GM12874 (cell line): ENCODE measurements at regions not wholly inside any gene's neighbourhood (a gene's known extent, or its start where the extent isn't known, plus 50 kb on each side); places are given as distances from the start of the nearest gene placed in this dataset.

Source experiments
- CTCF ChIP-seq: IDR thresholded peaks from 2 replicates; pipeline ENCODE4 v1.5.1; 2011; ENCODE audit warnings: low read depth, mild to moderate bottlenecking, control low read depth, low read length, moderate library complexity; ENCODE audit not compliant: insufficient read depth

GRCh38 chr2:57291209-57291608 lies 755.4 kb upstream of the VRK2 start:
- no peak for TF ChIP-seq CTCF

DNA sequence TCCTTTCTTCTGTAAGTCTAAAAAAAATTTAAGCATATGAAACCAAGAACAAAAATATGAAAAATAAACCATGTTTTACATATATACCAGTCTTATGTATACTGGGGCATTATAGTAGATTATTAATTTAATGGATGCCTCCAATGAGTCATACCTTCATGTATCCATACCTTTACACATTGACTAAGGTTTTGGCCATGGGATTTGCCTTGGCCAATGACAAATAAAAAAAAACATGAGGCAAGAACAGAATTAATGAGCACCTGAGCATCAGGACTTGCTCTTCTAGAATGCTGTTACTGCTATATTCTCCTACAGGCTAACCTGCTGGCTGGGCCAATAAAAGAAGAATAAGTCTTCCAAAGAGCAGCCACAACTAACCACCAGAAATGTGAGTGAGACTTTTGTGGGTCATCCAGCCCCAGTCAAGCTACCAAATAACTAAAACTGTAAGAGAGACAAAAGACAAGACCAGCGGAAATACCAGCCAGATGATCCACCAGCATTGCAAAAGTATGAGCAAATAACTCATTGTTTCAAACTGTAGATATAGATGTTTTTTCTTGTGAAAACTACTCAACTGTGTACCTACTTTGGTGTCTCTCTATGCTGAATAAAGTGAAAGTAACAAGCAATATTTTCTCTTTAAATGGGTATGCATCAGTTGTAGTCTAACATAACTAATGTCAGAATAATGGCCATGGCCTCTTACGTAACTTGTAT lies 749.6 kb upstream of the VRK2 start:
- TF ChIP-seq CTCF = no peak

- TF ChIP-seq CTCF = no peak
Measured at GRCh38 chr2:57313678-57314077, 732.9 kb upstream of the VRK2 start.

- no peak for TF ChIP-seq CTCF
Measured at GRCh38 chr2:57314682-57315081, 731.9 kb upstream of the VRK2 start.

DNA sequence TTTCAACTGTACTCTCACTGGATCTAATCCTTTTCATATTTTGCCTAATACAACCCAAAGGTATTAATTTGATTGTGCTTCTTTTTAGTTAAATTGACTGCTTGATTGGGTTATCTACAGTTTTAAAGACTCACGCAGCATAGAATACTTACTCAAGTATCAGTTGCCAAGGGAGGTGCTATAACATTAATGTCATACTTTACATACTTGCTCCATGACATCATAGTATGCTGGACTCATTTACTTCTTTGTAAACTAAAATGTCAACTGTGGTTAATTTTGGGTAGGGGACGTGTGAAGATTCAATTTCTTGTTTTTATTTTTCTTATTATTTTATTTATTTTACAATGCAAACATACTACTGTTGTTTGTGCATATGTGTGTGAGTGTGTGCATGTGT lies 716.2 kb upstream of the VRK2 start:
- no peak for TF ChIP-seq CTCF

DNA sequence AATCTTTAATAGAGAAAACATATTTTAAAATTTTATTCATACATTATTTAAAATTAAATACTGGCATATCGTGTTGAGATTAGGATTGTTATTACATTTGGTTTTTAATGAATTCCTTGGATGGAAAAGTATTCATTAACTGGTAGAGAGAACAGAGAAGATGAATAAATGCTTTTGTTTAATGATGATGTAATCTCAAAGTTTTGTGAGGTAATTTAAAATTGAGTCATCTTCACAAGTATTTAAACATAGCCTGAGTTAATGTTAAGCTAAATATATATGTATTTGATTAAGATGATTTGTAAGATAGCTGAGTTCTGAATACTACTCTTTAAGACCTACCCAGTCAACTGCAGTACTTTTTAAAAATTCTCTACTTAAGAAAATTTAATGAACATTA lies 713.4 kb upstream of the VRK2 start:
- no peak for TF ChIP-seq CTCF

DNA sequence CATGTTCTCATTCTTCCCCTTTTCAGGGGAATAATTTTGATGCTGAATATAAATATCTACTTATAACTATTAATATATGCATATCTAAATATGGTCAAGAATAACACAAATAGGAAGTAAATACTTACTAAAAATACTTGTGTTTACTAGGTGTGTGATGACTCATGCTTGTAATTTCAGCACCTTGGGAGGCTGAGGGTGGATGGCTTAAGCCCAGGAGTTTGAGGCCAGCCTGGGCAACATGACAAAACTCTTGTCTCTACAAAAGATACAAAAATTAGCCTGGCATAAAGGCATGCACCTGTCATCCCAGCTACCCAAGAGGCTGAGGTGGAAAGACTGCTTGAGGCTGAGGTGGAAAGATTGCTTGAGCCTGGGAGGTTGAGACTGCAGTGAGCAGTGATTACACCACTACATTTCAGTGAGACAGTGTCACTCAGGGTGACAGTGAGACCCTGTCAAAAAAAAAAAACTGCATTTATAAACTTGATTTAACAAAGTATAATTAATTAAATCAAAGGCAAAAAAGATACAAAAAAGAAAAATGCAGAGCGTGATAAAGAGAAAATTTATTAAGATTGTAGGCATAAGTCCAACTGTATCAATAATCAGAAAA lies 703.1 kb upstream of the VRK2 start:
- no peak for TF ChIP-seq CTCF
